Left ventricle myocardium inferior (tissue), 1 donor: ENCODE measurements at regions not wholly inside any gene's neighbourhood (a gene's known extent, or its start where the extent isn't known, plus 50 kb on each side); places are given as distances from the start of the nearest gene placed in this dataset.

Experiments used
- DNase-seq: peaks from one replicate; pipeline ENCODE4 v3.0.0-alpha.2; 2020
- H3K27ac ChIP-seq: fragments of 200-600 bp; replicated peaks from 2 replicates; pipeline ENCODE4 v1.8.0; 2021
- H3K27me3 ChIP-seq: fragments of 200-600 bp; 2 replicates; pipeline ENCODE4 v1.8.0; 2021; ENCODE audit warnings: low read depth
- H3K36me3 ChIP-seq: fragments of 200-600 bp; 2 replicates; pipeline ENCODE4 v1.8.0; 2021
- H3K4me1 ChIP-seq: fragments of 200-600 bp; 2 replicates; pipeline ENCODE4 v1.8.0; 2021
- H3K4me3 ChIP-seq: fragments of 200-600 bp; 2 replicates; pipeline ENCODE4 v1.8.0; 2021; ENCODE audit warnings: mild to moderate bottlenecking, moderate library complexity
- H3K9me3 ChIP-seq: fragments of 200-600 bp; replicated peaks from 2 replicates; pipeline ENCODE4 v1.8.0; 2021
- CTCF ChIP-seq: fragments of 200-600 bp; IDR thresholded peaks from 2 replicates; pipeline ENCODE4 v1.8.0; 2021; ENCODE audit warnings: antibody characterized with exemption, mild to moderate bottlenecking, borderline replicate concordance
- intact Hi-C: fragments of 100-400 bp; cut with micrococcal nuclease; formaldehyde crosslinking; loops from one replicate; pipeline ENCODE4 v1.11.0; 2022
- donor health status: DM: no; HTN: yes; CAD: no; lungs with severe emphysema.

GRCh38 chr11:45730014-45730413 is 64.6 kb upstream of the CHST1 start:
- no peaks in the 10 kb centered on the region for H3K36me3 ChIP-seq
- intact Hi-C loops = no loop called here
- no peak overlapping the region for H3K27ac ChIP-seq
- H3K9me3 ChIP-seq = no peaks in the 10 kb centered on the region
- no peaks in the 10 kb centered on the region for H3K27me3 ChIP-seq
- TF ChIP-seq CTCF = no peak
- no peak for DNase-seq
- H3K4me1 ChIP-seq = peaks cover 8% of the 10 kb centered on the region
- H3K4me3 ChIP-seq = no peak overlapping the region

GRCh38 chr11:45726493-45727054 is 61.2 kb upstream of the CHST1 start:
- no peak overlapping the region for H3K27ac ChIP-seq
- no peaks in the 10 kb centered on the region for H3K27me3 ChIP-seq
- peaks cover 12% of the 10 kb centered on the region for H3K4me1 ChIP-seq
- H3K36me3 ChIP-seq = no peaks in the 10 kb centered on the region
- no peak overlapping the region for H3K4me3 ChIP-seq
- TF ChIP-seq CTCF = no peak
- no peak for DNase-seq
- intact Hi-C loops = no loop called here
- H3K9me3 ChIP-seq = no peaks in the 10 kb centered on the region

GRCh38 chr11:45725776-45726492 is 60.5 kb upstream of the CHST1 start:
- Histone ChIP-seq H3K4me3 (no peak overlapping the region), H3K4me1 (peaks cover 12% of the 10 kb centered on the region), H3K36me3 (no peaks in the 10 kb centered on the region), H3K27ac (no peak overlapping the region), H3K27me3 (no peaks in the 10 kb centered on the region), H3K9me3 (no peaks in the 10 kb centered on the region)
- DNase-seq = no peak
- no peak for TF ChIP-seq CTCF
- intact Hi-C loops = no loop called here

GRCh38 chr11:45725121-45725520 is 59.7 kb upstream of the CHST1 start:
- intact Hi-C loops = no loop called here

DNA sequence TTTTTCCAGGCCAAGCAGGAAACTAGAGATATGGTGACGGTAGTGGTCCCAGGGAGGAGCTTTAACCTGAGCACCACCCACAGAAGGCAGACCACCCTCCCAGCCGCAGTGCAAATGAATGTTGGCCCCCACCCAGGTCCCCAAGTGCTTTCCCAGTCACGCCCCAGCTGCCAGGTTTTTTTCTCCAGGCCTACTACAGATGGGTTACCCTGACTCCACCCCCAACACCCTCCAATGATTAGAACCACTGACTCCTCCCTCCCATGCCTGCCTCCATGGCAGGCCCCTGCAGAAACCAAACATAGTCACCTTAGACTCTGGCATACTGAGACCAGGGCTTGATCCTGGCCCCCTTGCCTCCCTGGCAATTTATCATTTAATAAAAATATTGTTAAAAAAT is 58.7 kb upstream of the CHST1 start:
- H3K9me3 ChIP-seq = no peaks in the 10 kb centered on the region
- intact Hi-C loops = no loop called here
- DNase-seq = no peak

More at GRCh38 chr11:45725121-45725520, 59.7 kb upstream of the CHST1 start:
- Histone ChIP-seq H3K27ac (no peak overlapping the region), H3K36me3 (no peaks in the 10 kb centered on the region), H3K4me3 (no peak overlapping the region), H3K27me3 (no peaks in the 10 kb centered on the region), H3K9me3 (no peaks in the 10 kb centered on the region), H3K4me1 (peaks cover 12% of the 10 kb centered on the region)
- no peak for TF ChIP-seq CTCF
- no peak for DNase-seq

More for the DNA sequence above, 58.7 kb upstream of the CHST1 start:
- no peaks in the 10 kb centered on the region for H3K36me3 ChIP-seq
- TF ChIP-seq CTCF = no peak
- peaks cover 12% of the 10 kb centered on the region for H3K4me1 ChIP-seq
- H3K27me3 ChIP-seq = no peaks in the 10 kb centered on the region
- no peak overlapping the region for H3K27ac ChIP-seq
- H3K4me3 ChIP-seq = no peak overlapping the region
